Gastroesophageal sphincter (tissue), 4 donors: ENCODE measurements at regions not wholly inside any gene's neighbourhood (a gene's known extent, or its start where the extent isn't known, plus 50 kb on each side); places are given as distances from the start of the nearest gene placed in this dataset.

Source experiments
- ATAC-seq: fragments of 150-250 bp; one replicate; pipeline ENCODE4 v1.9.1; 2016; ENCODE audit warnings: mild to moderate bottlenecking, moderate library complexity
- H3K27ac ChIP-seq, 4 donors: fragments of 200-600 bp; sonication (generic) in 3 of 4; 1 replicate in 3 of 4; 2 replicates in 1 of 4; pipeline ENCODE4 v1.5.1; 2016 to 2019
- H3K27me3 ChIP-seq: fragments of 200-600 bp; sonication (generic); one replicate; pipeline ENCODE4 v1.5.1; 2019
- H3K36me3 ChIP-seq, 2 donors: fragments of 200-600 bp; sonication (generic); one replicate each; pipeline ENCODE4 v1.5.1; 2019; ENCODE audit warnings: control low read depth in 1 of 2
- H3K4me1 ChIP-seq, 3 donors: fragments of 200-600 bp; sonication (generic); 1 replicate in 2 of 3; 2 replicates in 1 of 3; pipeline ENCODE4 v1.5.1; 2016 to 2019; ENCODE audit warnings: control low read depth in 2 of 3
- H3K4me3 ChIP-seq, 2 donors: fragments of 200-600 bp; sonication (generic); one replicate each; pipeline ENCODE4 v1.5.1; 2019; ENCODE audit warnings: mild to moderate bottlenecking in 1 of 2, moderate library complexity in 1 of 2
- H3K9me3 ChIP-seq, 3 donors: fragments of 200-600 bp; sonication (generic); one replicate each; pipeline ENCODE4 v1.5.1; 2017 to 2019; ENCODE audit warnings: control low read depth in 2 of 3
- CTCF ChIP-seq, 4 experiments: fragments of 200-600 bp in 2 of 4; fragments of 450-650 bp in 2 of 4; sonication (generic) in 1 of 4; IDR thresholded peaks; one replicate each; pipeline ENCODE4 v1.5.1; 2017 to 2019; ENCODE audit warnings: antibody characterized with exemption in 4 of 4, mild to moderate bottlenecking in 2 of 4, moderate library complexity in 2 of 4
- EP300 ChIP-seq: sonication (generic); formaldehyde crosslinking; IDR thresholded peaks from one replicate; pipeline ENCODE4 v1.6.1; 2017; ENCODE audit warnings: antibody characterized with exemption, mild to moderate bottlenecking
- POLR2A ChIP-seq, 2 donors: fragments of 450-650 bp; IDR thresholded peaks; one replicate each; pipeline ENCODE4 v1.6.1; 2017; ENCODE audit warnings: antibody characterized with exemption in 2 of 2, mild to moderate bottlenecking in 2 of 2, moderate library complexity in 1 of 2
- POLR2AphosphoS5 ChIP-seq: sonication (generic); formaldehyde crosslinking; IDR thresholded peaks from one replicate; pipeline ENCODE4 v1.6.1; 2017; ENCODE audit warnings: antibody characterized with exemption
- WGBS, 2 donors: methylation state at CpG; one replicate each; pipeline ENCODE4 v1.1.5; 2018; ENCODE audit warnings: low coverage in 1 of 2; 5-methylcytosine and 5-hydroxymethylcytosine counted together

- Histone ChIP-seq H3K27me3 (no peaks in the 10 kb centered on the region), H3K9me3 (no peaks in the 10 kb centered on the region), H3K4me1 (no peaks in the 10 kb centered on the region), H3K4me3 (no peak overlapping the region), H3K27ac (no peak overlapping the region), H3K36me3 (no peaks in the 10 kb centered on the region)
- WGBS, 2 donors, result 100% methylated on average over 2 to 3 of the region's 5 CpGs
- TF ChIP-seq POLR2A (IDR thresholded peaks at IDR 0.05) (no peak), EP300 (no peak), CTCF (IDR thresholded peaks at IDR 0.05) (no peak), POLR2AphosphoS5 (no peak)
- ATAC-seq, result no peak
Observed at GRCh38 chr5:124591583-124591982, 154.9 kb downstream of the ZNF608 start.

- 100% methylated on average over 1 of the region's 1 CpG; no CpG with 5 or more reads in 1 of the 2 donors for WGBS, 2 donors
- no peak overlapping the region for H3K27ac ChIP-seq
- no peak overlapping the region for H3K4me3 ChIP-seq
- ATAC-seq, result no peak
- TF ChIP-seq POLR2AphosphoS5 (no peak), POLR2A (IDR thresholded peaks at IDR 0.05) (no peak), CTCF (IDR thresholded peaks at IDR 0.05) (no peak), EP300 (no peak)
- H3K27me3 ChIP-seq, result no peaks in the 10 kb centered on the region
- peaks cover 0 to 6% (median 0%) of the 10 kb centered on the region in 3 donors for H3K9me3 ChIP-seq
- no peaks in the 10 kb centered on the region for H3K36me3 ChIP-seq
- H3K4me1 ChIP-seq, result no peaks in the 10 kb centered on the region
Observed at GRCh38 chr5:124590686-124591085, 155.8 kb downstream of the ZNF608 start.

GRCh38 chr5:124587280-124587679 is 159.2 kb downstream of the ZNF608 start:
- no peak for TF ChIP-seq POLR2AphosphoS5
- TF ChIP-seq CTCF (IDR thresholded peaks at IDR 0.05), result no peak
- TF ChIP-seq EP300, result no peak
- no peak for TF ChIP-seq POLR2A (IDR thresholded peaks at IDR 0.05)
- Histone ChIP-seq H3K9me3 (peaks cover 0 to 14% (median 0%) of the 10 kb centered on the region in 3 donors), H3K4me1 (no peaks in the 10 kb centered on the region), H3K4me3 (no peak overlapping the region), H3K27ac (no peak overlapping the region), H3K36me3 (no peaks in the 10 kb centered on the region), H3K27me3 (no peaks in the 10 kb centered on the region)
- 50 to 52% methylated on average over 3 of the region's 4 CpGs for WGBS, 2 donors
- no peak for ATAC-seq

GRCh38 chr5:124584991-124585715 is 161.3 kb downstream of the ZNF608 start:
- no peaks in the 10 kb centered on the region for H3K36me3 ChIP-seq
- H3K27me3 ChIP-seq, result no peaks in the 10 kb centered on the region
- TF ChIP-seq CTCF (IDR thresholded peaks at IDR 0.05) (no peak), EP300 (no peak), POLR2A (IDR thresholded peaks at IDR 0.05) (no peak), POLR2AphosphoS5 (no peak)
- H3K9me3 ChIP-seq, result peaks cover 0 to 14% (median 0%) of the 10 kb centered on the region in 3 donors
- H3K4me3 ChIP-seq, result no peak overlapping the region
- 100% methylated on average over 2 to 3 of the region's 4 CpGs for WGBS, 2 donors
- ATAC-seq, result no peak
- no peaks in the 10 kb centered on the region for H3K4me1 ChIP-seq
- no peak overlapping the region for H3K27ac ChIP-seq
